ENCODE measurements at regions not wholly inside any gene's neighbourhood (a gene's known extent, or its start where the extent isn't known, plus 50 kb on each side); places are given as distances from the start of the nearest gene placed in this dataset.

DNA sequence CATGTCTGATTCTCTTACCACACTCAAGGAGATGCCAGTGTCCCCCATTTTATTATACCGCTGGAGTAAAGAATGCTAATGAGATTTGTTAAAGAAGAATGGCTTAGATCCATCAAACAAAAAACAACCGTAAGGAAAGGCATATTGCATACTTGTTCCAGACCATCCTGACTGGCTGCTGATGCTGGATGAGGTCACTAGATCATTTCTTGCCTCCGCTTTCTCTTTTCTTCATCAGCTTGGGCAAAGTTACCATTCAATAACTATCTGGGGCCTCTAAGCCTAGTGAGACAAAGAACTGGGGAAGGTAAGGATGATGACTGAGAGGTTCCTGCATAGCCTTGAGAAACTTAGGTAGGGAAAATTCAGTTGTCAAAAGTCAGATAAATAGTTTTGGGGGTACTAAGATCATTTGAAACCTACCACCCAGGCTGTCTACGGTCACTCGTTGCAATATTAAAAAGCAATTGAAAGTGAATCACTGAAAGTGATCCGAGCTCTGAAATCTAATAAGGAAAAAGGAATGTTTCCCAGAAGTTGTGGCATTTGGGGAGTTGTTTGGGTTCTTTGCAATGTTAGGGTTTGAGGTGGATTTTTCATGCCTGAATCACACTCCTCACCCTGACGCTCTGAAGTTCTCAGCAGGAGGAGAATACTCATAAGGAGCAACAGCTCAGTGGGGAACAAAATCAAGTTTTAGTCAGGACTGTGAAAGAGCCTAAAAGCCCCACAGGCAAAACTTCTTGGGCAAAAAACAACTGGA lies 176.8 kb downstream of the HHIPL2 start:
- TF ChIP-seq, protein P1, sequence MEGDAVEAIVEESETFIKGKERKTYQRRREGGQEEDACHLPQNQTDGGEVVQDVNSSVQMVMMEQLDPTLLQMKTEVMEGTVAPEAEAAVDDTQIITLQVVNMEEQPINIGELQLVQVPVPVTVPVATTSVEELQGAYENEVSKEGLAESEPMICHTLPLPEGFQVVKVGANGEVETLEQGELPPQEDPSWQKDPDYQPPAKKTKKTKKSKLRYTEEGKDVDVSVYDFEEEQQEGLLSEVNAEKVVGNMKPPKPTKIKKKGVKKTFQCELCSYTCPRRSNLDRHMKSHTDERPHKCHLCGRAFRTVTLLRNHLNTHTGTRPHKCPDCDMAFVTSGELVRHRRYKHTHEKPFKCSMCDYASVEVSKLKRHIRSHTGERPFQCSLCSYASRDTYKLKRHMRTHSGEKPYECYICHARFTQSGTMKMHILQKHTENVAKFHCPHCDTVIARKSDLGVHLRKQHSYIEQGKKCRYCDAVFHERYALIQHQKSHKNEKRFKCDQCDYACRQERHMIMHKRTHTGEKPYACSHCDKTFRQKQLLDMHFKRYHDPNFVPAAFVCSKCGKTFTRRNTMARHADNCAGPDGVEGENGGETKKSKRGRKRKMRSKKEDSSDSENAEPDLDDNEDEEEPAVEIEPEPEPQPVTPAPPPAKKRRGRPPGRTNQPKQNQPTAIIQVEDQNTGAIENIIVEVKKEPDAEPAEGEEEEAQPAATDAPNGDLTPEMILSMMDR (IDR thresholded peaks at IDR 0.05; ENCODE audit: low read length), result no peak
- TF ChIP-seq EZH2 (optimal IDR thresholded peaks at IDR 0.05; ENCODE audit: low read depth, low read length) (no peak), EZH2phosphoT487 (IDR thresholded peaks at IDR 0.05; ENCODE audit: low read length) (no peak)
